ENCODE measurements at regions not wholly inside any gene's neighbourhood (a gene's known extent, or its start where the extent isn't known, plus 50 kb on each side); places are given as distances from the start of the nearest gene placed in this dataset.

- H3K4me1 Mint-ChIP-seq: no peaks in the 10 kb centered on the region
- ATAC-seq (no peak), DNase-seq (ENCODE audit: low spot score) (no peak)
- no peak overlapping the region for H3K4me3 Mint-ChIP-seq
- Histone ChIP-seq H3K27ac (ENCODE audit: low read depth) (no peak overlapping the region), H3K4me1 (ENCODE audit: insufficient read depth) (no peaks in the 10 kb centered on the region), H3K9me2 (ENCODE audit: insufficient read depth) (no peaks in the 10 kb centered on the region), H3K4me2 (no peak overlapping the region), H2AFZ (no peak overlapping the region), H3K79me2 (replicated peaks; ENCODE audit: insufficient read depth) (no peaks in the 10 kb centered on the region), H3K36me3 (ENCODE audit: insufficient read depth) (no peaks in the 10 kb centered on the region), H3K4me3 (no peak overlapping the region), H3K27me3 (ENCODE audit: insufficient read depth) (no peaks in the 10 kb centered on the region), H4K20me1 (replicated peaks; ENCODE audit: insufficient read depth) (no peaks in the 10 kb centered on the region), H3F3A (replicated peaks; ENCODE audit: low read depth) (no peaks in the 10 kb centered on the region)
- TF ChIP-seq CREB1 (CRISPR knock-in tag; IDR thresholded peaks at IDR 0.05; ENCODE audit: low read depth) (no peak), JUNB (IDR thresholded peaks at IDR 0.05; ENCODE audit: unreplicated experiment) (no peak), CTCF (conservative IDR thresholded peaks at IDR 0.05; ENCODE audit: low read depth in 2 of 2) (no peak), POLR2AphosphoS5 (IDR thresholded peaks at IDR 0.05; ENCODE audit: low read depth) (no peak), EZH2phosphoT487 (IDR thresholded peaks at IDR 0.05; ENCODE audit: unreplicated experiment) (no peak), REST (IDR thresholded peaks at IDR 0.05; ENCODE audit: unreplicated experiment) (no peak)
- peaks cover 60% of the 10 kb centered on the region for H3K9me3 Mint-ChIP-seq
- no peak overlapping the region for H3K27ac Mint-ChIP-seq
- no peaks in the 10 kb centered on the region for H3K27me3 Mint-ChIP-seq (ENCODE audit: insufficient read depth, low read depth, poor library complexity)
- no peaks in the 10 kb centered on the region for H3K36me3 Mint-ChIP-seq (ENCODE audit: low read depth)
Observed at GRCh38 chrX:106284431-106285025, 116.4 kb downstream of the PWWP3B start.

GRCh38 chrX:106286053-106286650, 118.0 kb downstream of the PWWP3B start:
- Histone ChIP-seq H3K4me1 (ENCODE audit: insufficient read depth) (no peaks in the 10 kb centered on the region), H3F3A (replicated peaks; ENCODE audit: low read depth) (no peaks in the 10 kb centered on the region), H3K27me3 (ENCODE audit: insufficient read depth) (no peaks in the 10 kb centered on the region), H3K36me3 (ENCODE audit: insufficient read depth) (no peaks in the 10 kb centered on the region), H3K9me2 (ENCODE audit: insufficient read depth) (no peaks in the 10 kb centered on the region), H3K4me2 (no peak overlapping the region), H4K20me1 (replicated peaks; ENCODE audit: insufficient read depth) (no peaks in the 10 kb centered on the region), H3K79me2 (replicated peaks; ENCODE audit: insufficient read depth) (no peaks in the 10 kb centered on the region), H2AFZ (no peak overlapping the region), H3K4me3 (no peak overlapping the region), H3K27ac (ENCODE audit: low read depth) (no peak overlapping the region)
- no peak for ATAC-seq
- Mint-ChIP-seq H3K4me3 (no peak overlapping the region), H3K36me3 (ENCODE audit: low read depth) (no peaks in the 10 kb centered on the region), H3K27me3 (ENCODE audit: insufficient read depth, low read depth, poor library complexity) (no peaks in the 10 kb centered on the region), H3K4me1 (no peaks in the 10 kb centered on the region), H3K27ac (no peak overlapping the region), H3K9me3 (peaks cover 51% of the 10 kb centered on the region)
- DNase-seq (ENCODE audit: low spot score): no peak
- TF ChIP-seq JUNB (IDR thresholded peaks at IDR 0.05; ENCODE audit: unreplicated experiment) (no peak), EZH2phosphoT487 (IDR thresholded peaks at IDR 0.05; ENCODE audit: unreplicated experiment) (no peak), EZH2 (IDR thresholded peaks at IDR 0.05; ENCODE audit: low read depth, unreplicated experiment) (no peak), CTCF (conservative IDR thresholded peaks at IDR 0.05; ENCODE audit: low read depth in 2 of 2) (no peak), NANOG (IDR thresholded peaks at IDR 0.05; ENCODE audit: borderline replicate concordance) (no peak), CREB1 (CRISPR knock-in tag; IDR thresholded peaks at IDR 0.05; ENCODE audit: low read depth) (no peak), ZNF331 (CRISPR knock-in tag; IDR thresholded peaks at IDR 0.05; ENCODE audit: low read depth) (no peak)

Measured in GM23338 (cell line).